SK-N-SH (cell line): ENCODE measurements at regions not wholly inside any gene's neighbourhood (a gene's known extent, or its start where the extent isn't known, plus 50 kb on each side); places are given as distances from the start of the nearest gene placed in this dataset.

Source experiments
- CTCF ChIA-PET: fragments of 300-600, 350-600 bp; formaldehyde crosslinking; extraction: SDS; loops from one replicate; lab custom pipeline; 2021; lab: Yijun Ruan, JAX
- POLR2A ChIA-PET: fragments of 350-600 bp; sonication (Branson Sonifier 250); formaldehyde crosslinking; extraction: SDS; loops from one replicate; lab custom pipeline; 2020; ENCODE audit warnings: antibody characterized with exemption, inconsistent platforms; lab: Yijun Ruan, JAX
- DNase-seq: peaks from one replicate; pipeline ENCODE4 v3.0.0; 2012
- H2AFZ ChIP-seq: fragments of 200-600 bp; sonication (generic); 2 replicates; pipeline ENCODE4 v1.8.1; 2016; ENCODE audit warnings: antibody characterized with exemption, mild to moderate bottlenecking, low read depth
- H3F3A ChIP-seq: fragments of 200-600 bp; sonication (generic); replicated peaks from 2 replicates; pipeline ENCODE3; 2016; ENCODE audit warnings: antibody characterized with exemption, mild to moderate bottlenecking; ENCODE audit not compliant: insufficient read depth
- H3K27ac ChIP-seq, 2 experiments: fragments of 200-500 bp in 1 of 2; fragments of 200-600 bp in 1 of 2; sonication (Bioruptor generic) in 1 of 2; sonication (generic), shearing (Covaris generic) in 1 of 2; 2 replicates each; pipeline versions ENCODE4 v1.5.1 to v1.6.1; 2014 to 2016; ENCODE audit warnings: low read depth in 2 of 2, inconsistent platforms in 1 of 2, low read length in 1 of 2, mild to moderate bottlenecking in 1 of 2, mixed read lengths in 1 of 2
- H3K27me3 ChIP-seq: fragments of 200-600 bp; sonication (generic), shearing (Covaris generic); 2 replicates; pipeline ENCODE4 v1.6.1; 2016; ENCODE audit warnings: mixed run types; ENCODE audit not compliant: insufficient read depth
- H3K36me3 ChIP-seq, 2 experiments: fragments of 200-500 bp in 1 of 2; fragments of 200-600 bp in 1 of 2; sonication (Bioruptor generic) in 1 of 2; sonication (generic) in 1 of 2; replicated peaks in 1 of 2; 2 replicates each; pipeline versions ENCODE3 to v1.5.1; 2014 to 2016; ENCODE audit warnings: low read length in 1 of 2, mild to moderate bottlenecking in 1 of 2; ENCODE audit not compliant: insufficient read depth in 2 of 2, control insufficient read depth in 1 of 2
- H3K4me1 ChIP-seq, 2 experiments: fragments of 200-500 bp in 1 of 2; fragments of 200-600 bp in 1 of 2; sonication (Bioruptor generic) in 1 of 2; sonication (generic), shearing (Covaris generic) in 1 of 2; 2 replicates each; pipeline versions ENCODE4 v1.5.1 to v1.6.1; 2014 to 2016; ENCODE audit warnings: low read depth in 1 of 2, low read length in 1 of 2, mixed run types in 1 of 2; ENCODE audit not compliant: insufficient read depth in 2 of 2, control insufficient read depth in 1 of 2
- H3K4me2 ChIP-seq: fragments of 200-600 bp; sonication (generic), shearing (Covaris generic); 2 replicates; pipeline ENCODE4 v1.6.1; 2017; ENCODE audit warnings: mixed run types
- H3K4me3 ChIP-seq, 2 experiments: fragments of 200-500 bp in 1 of 2; fragments of 200-600 bp in 1 of 2; sonication (Bioruptor generic) in 1 of 2; sonication (generic), shearing (Covaris generic) in 1 of 2; 2 replicates each; pipeline versions ENCODE4 v1.5.1 to v1.8.1; 2014 to 2016; ENCODE audit warnings: low read depth in 2 of 2, inconsistent platforms in 1 of 2, low read length in 1 of 2, mild to moderate bottlenecking in 1 of 2, mixed read lengths in 1 of 2, moderate library complexity in 1 of 2
- H3K79me2 ChIP-seq: fragments of 200-600 bp; sonication (generic); 2 replicates; pipeline ENCODE4 v1.8.1; 2017; ENCODE audit warnings: mild to moderate bottlenecking; ENCODE audit not compliant: insufficient read depth
- H3K9ac ChIP-seq: fragments of 200-600 bp; sonication (generic); 2 replicates; pipeline ENCODE4 v1.6.1; 2017; ENCODE audit warnings: mixed run types
- H3K9me2 ChIP-seq: fragments of 200-600 bp; sonication (generic); 2 replicates; pipeline ENCODE4 v1.6.1; 2017; ENCODE audit warnings: mixed run types
- H3K9me3 ChIP-seq: fragments of 200-600 bp; sonication (generic); 2 replicates; pipeline ENCODE4 v1.6.1; 2017; ENCODE audit warnings: mixed run types, mild to moderate bottlenecking, moderate library complexity
- H4K20me1 ChIP-seq: fragments of 200-600 bp; sonication (generic); 2 replicates; pipeline ENCODE4 v1.6.1; 2017; ENCODE audit warnings: mild to moderate bottlenecking, mixed run types; ENCODE audit not compliant: insufficient read depth
- CTCF ChIP-seq: fragments of 200-600 bp; sonication (generic); IDR thresholded peaks from 2 replicates; pipeline ENCODE4 v1.6.1; 2017; ENCODE audit warnings: antibody characterized with exemption, mild to moderate bottlenecking, moderate library complexity
- ELF1 ChIP-seq: IDR thresholded peaks from 2 replicates; pipeline ENCODE4 v1.4.0; 2012
- EP300 ChIP-seq, 2 experiments: IDR thresholded peaks; 2 replicates each; pipeline versions ENCODE4 v1.4.0 to v1.6.1; 2012; ENCODE audit warnings: borderline replicate concordance in 1 of 2, low read depth in 1 of 2, low read length in 1 of 2
- FOSL2 ChIP-seq: IDR thresholded peaks from 2 replicates; pipeline ENCODE4 v1.4.0; 2012; ENCODE audit warnings: low read depth, mild to moderate bottlenecking, moderate library complexity, borderline replicate concordance
- FOXJ3 ChIP-seq: sonication (generic); formaldehyde crosslinking; IDR thresholded peaks from 2 replicates; pipeline ENCODE4 v1.5.1; 2020; ENCODE audit warnings: mild to moderate bottlenecking, missing genetic modification reagents
- FOXM1 ChIP-seq: IDR thresholded peaks from 2 replicates; pipeline ENCODE4 v1.4.0; 2012; ENCODE audit warnings: low read depth, mild to moderate bottlenecking
- GATA2 ChIP-seq: sonication (generic); formaldehyde crosslinking; IDR thresholded peaks from 2 replicates; pipeline ENCODE4 v1.5.0; 2020; ENCODE audit warnings: mild to moderate bottlenecking, missing genetic modification reagents
- MAX ChIP-seq: IDR thresholded peaks from 2 replicates; pipeline ENCODE4 v1.4.0; 2012; ENCODE audit warnings: low read depth
- MXI1 ChIP-seq: IDR thresholded peaks from 2 replicates; pipeline ENCODE4 v1.6.1; 2012; ENCODE audit warnings: mild to moderate bottlenecking, low read depth, low read length, improper control_type of control experiment
- NFIC ChIP-seq: IDR thresholded peaks from 2 replicates; pipeline ENCODE4 v1.4.0; 2012; ENCODE audit warnings: borderline replicate concordance
- NRF1 ChIP-seq: IDR thresholded peaks from 2 replicates; pipeline ENCODE4 v1.6.1; 2012; ENCODE audit warnings: low read depth, mild to moderate bottlenecking, low read length
- PBX3 ChIP-seq: IDR thresholded peaks from 2 replicates; pipeline ENCODE4; 2012
- SIN3A ChIP-seq: IDR thresholded peaks from 2 replicates; pipeline ENCODE4 v1.6.1; 2012; ENCODE audit warnings: low read depth, mild to moderate bottlenecking, low read length, moderate library complexity, borderline replicate concordance
- SMC3 ChIP-seq: IDR thresholded peaks from 2 replicates; pipeline ENCODE4 v1.6.1; 2012; ENCODE audit warnings: low read depth, low read length, improper control_type of control experiment
- TAF1 ChIP-seq: IDR thresholded peaks from 2 replicates; pipeline ENCODE4 v1.6.1; 2012; ENCODE audit warnings: low read depth, mild to moderate bottlenecking, low read length, moderate library complexity, borderline replicate concordance
- TEAD4 ChIP-seq: IDR thresholded peaks from 2 replicates; pipeline ENCODE4 v1.4.0; 2012; ENCODE audit warnings: mild to moderate bottlenecking, borderline replicate concordance; ENCODE audit not compliant: insufficient read depth
- ZBTB33 ChIP-seq: IDR thresholded peaks from 2 replicates; pipeline ENCODE4 v1.4.0; 2012; ENCODE audit warnings: low read depth, borderline replicate concordance
- WGBS: methylation state at CpG from one replicate; pipeline ENCODE4 v1.1.6; 2017; ENCODE audit warnings: low lambda C conversion rate; 5-methylcytosine and 5-hydroxymethylcytosine counted together

GRCh38 chr10:108982159-108982558, 941.2 kb downstream of the XPNPEP1 start:
- DNase-seq = no peak
- POLR2A ChIA-PET = no interaction called here
- Histone ChIP-seq H3K4me3 (no peak overlapping the region), H3K36me3 (no peaks in the 10 kb centered on the region), H3K4me1 (no peaks in the 10 kb centered on the region; a peak in 2 of 4 replicates), H3K79me2 (no peaks in the 10 kb centered on the region), H3K27me3 (no peaks in the 10 kb centered on the region), H3K9me3 (no peaks in the 10 kb centered on the region), H2AFZ (no peak overlapping the region), H3K9me2 (no peaks in the 10 kb centered on the region), H3F3A (no peaks in the 10 kb centered on the region), H3K9ac (no peak overlapping the region), H3K4me2 (no peak overlapping the region), H4K20me1 (no peaks in the 10 kb centered on the region), H3K27ac (no peak overlapping the region)
- WGBS = 22% methylated on average over 2 of the region's 2 CpGs
- TF ChIP-seq EP300 (IDR thresholded peaks at IDR 0.05; ENCODE audit: borderline replicate concordance in 1 of 2, low read depth in 1 of 2, low read length in 1 of 2) (no peak), MAX (no peak), ZBTB33 (no peak), FOXJ3 (CRISPR knock-in tag) (no peak), NFIC (no peak), FOXM1 (no peak), GATA2 (no peak), NRF1 (no peak), MXI1 (no peak), ELF1 (no peak), FOSL2 (no peak), TEAD4 (no peak), CTCF (no peak), SMC3 (no peak), SIN3A (no peak), TAF1 (no peak)
- CTCF ChIA-PET = no interaction called here

GRCh38 chr10:108980869-108981268, 942.4 kb downstream of the XPNPEP1 start:
- H3K9ac ChIP-seq = no peak overlapping the region
- no peaks in the 10 kb centered on the region for H3K79me2 ChIP-seq
- H3K36me3 ChIP-seq = no peaks in the 10 kb centered on the region
- no peak overlapping the region for H3K4me2 ChIP-seq
- H3K4me3 ChIP-seq = no peak overlapping the region
- POLR2A ChIA-PET = no interaction called here
- H2AFZ ChIP-seq = no peak overlapping the region
- no peaks in the 10 kb centered on the region for H3F3A ChIP-seq
- no peaks in the 10 kb centered on the region for H4K20me1 ChIP-seq
- H3K27me3 ChIP-seq = no peaks in the 10 kb centered on the region
- TF ChIP-seq PBX3 (no peak), GATA2 (peak; percentile 54; the same call in 1 of the 2 replicates)
- no peaks in the 10 kb centered on the region for H3K9me3 ChIP-seq
- no peaks in the 10 kb centered on the region for H3K9me2 ChIP-seq
- H3K4me1 ChIP-seq = no peaks in the 10 kb centered on the region; a peak in 2 of 4 replicates
- no peak overlapping the region for H3K27ac ChIP-seq
- DNase-seq = peak; percentile 2
- CTCF ChIA-PET = interaction anchor here (0.6 kb wide), 1 partner anchor 227 kb away, joined by 3 read pairs; no protein-coding TSS in a partner anchor
